Retinal pigment epithelial cell (primary cell): ENCODE measurements at regions not wholly inside any gene's neighbourhood (a gene's known extent, or its start where the extent isn't known, plus 50 kb on each side); places are given as distances from the start of the nearest gene placed in this dataset.
"Not testable (repeated sequence)": the region's sequence is repeated elsewhere in the genome, so short reads cannot be mapped to it uniquely, and the experiment has no call there.

ENCODE experiments used
- DNase-seq: peaks from one replicate; pipeline ENCODE4 v3.0.0-alpha.2; 2010; ENCODE audit warnings: low read depth
- H3K4me3 ChIP-seq: 2 replicates; pipeline ENCODE4 v1.5.1; 2011; ENCODE audit warnings: mild to moderate bottlenecking, low read length, control low read depth, moderate library complexity
- TF ChIP-seq, protein P1 (sequence below): conservative IDR thresholded peaks from 2 replicates; pipeline ENCODE4 v1.5.1; 2011; ENCODE audit warnings: low read depth, low read length, control low read depth, inconsistent platforms

DNA sequence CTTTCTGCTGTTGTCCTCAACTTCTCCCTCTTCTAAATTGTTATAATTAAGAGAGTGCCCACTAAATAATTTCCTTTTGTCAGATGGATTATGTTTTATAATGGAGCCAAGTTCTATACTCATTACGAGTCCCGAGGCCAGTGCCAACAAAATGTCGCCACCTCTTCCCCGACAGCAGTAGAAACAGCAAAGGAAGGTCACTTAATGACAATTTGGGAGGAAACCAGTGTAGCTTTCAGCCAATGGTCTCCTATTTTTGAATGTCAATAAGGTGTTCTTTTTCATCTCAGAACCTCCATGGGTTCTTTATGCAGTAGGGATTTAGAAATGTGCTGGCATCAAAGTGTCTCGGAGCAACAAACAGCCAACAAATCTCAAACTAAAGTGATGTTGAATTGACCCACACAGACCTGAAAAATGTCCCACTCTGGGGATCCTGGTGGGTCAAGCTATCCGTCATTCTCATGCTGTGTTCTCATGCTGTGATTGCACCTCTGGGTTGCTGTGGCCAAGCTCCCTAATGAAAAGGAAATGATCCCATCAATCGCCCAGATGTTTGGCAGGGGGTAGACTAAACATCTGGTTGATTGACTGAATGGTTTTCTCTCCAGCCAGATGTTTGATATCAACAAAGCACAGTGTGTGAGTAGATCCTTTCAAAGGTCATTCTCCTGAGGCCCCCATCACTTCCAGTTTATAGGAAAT lies 291.9 kb downstream of the DMAC1 start:
- DNase-seq = no peak
- no peak overlapping the region for H3K4me3 ChIP-seq
- TF ChIP-seq, protein P1, sequence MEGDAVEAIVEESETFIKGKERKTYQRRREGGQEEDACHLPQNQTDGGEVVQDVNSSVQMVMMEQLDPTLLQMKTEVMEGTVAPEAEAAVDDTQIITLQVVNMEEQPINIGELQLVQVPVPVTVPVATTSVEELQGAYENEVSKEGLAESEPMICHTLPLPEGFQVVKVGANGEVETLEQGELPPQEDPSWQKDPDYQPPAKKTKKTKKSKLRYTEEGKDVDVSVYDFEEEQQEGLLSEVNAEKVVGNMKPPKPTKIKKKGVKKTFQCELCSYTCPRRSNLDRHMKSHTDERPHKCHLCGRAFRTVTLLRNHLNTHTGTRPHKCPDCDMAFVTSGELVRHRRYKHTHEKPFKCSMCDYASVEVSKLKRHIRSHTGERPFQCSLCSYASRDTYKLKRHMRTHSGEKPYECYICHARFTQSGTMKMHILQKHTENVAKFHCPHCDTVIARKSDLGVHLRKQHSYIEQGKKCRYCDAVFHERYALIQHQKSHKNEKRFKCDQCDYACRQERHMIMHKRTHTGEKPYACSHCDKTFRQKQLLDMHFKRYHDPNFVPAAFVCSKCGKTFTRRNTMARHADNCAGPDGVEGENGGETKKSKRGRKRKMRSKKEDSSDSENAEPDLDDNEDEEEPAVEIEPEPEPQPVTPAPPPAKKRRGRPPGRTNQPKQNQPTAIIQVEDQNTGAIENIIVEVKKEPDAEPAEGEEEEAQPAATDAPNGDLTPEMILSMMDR = no peak

DNA sequence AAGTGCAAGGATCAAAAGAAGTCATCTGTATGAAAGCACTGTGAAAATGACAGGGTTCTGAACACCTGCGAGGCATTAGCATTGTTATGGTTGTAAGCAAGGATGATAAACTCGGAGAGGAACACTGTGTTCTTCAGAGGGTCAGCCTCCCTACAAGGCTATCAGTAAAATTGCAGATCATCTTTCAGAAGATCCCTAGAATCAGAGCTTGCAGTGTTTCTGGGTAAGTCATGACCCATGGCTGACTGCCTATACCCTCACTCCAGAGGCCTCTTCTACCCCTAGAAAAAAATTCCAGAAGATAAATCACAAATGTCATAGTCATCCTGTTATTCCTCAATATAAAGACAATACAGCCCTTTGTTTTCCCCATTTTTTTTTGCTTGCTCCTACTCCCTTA lies 292.6 kb downstream of the DMAC1 start:
- TF ChIP-seq, protein P1 = no peak
- no peak overlapping the region for H3K4me3 ChIP-seq
- no peak for DNase-seq

DNA sequence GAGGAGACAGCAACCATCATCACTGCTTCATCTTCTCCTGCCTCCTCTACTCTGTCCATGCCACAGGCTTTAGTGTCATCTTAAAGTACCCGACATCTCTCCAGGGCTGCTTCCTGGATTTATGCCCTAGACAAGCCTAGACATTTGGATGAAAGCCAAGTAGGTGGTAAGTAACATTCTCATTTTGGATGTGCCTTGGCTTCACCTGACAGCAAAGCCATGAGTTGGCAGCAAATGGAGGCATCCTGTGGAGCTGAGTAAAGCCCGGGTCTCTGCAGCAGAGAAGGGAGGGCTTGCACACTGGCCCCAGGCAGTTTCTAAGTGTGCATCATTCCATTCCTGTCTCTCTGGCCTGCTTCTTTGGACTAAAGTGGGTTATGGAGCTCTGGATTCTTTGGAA lies 299.1 kb downstream of the DMAC1 start:
- TF ChIP-seq, protein P1 = no peak
- H3K4me3 ChIP-seq = no peak overlapping the region
- no peak for DNase-seq

DNA sequence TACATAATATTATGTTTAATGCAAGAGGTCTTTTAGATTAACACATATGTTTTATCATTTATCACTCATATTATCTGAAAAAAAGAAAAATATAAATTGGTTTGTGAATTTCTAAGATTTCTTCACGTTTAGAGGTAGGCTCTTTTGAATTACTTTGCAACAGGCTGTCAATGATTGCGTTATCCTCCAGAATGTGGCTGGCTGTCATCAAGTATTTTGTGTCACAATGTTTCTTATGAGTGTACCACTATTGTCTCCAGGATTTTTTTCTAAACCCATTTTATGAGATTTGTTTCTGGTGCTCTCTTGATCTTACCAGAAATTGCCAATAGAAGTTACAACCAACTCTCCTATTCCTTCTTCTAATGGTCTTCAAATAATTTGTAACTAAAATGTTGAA lies 307.9 kb downstream of the DMAC1 start:
- TF ChIP-seq, protein P1 = no peak

DNA sequence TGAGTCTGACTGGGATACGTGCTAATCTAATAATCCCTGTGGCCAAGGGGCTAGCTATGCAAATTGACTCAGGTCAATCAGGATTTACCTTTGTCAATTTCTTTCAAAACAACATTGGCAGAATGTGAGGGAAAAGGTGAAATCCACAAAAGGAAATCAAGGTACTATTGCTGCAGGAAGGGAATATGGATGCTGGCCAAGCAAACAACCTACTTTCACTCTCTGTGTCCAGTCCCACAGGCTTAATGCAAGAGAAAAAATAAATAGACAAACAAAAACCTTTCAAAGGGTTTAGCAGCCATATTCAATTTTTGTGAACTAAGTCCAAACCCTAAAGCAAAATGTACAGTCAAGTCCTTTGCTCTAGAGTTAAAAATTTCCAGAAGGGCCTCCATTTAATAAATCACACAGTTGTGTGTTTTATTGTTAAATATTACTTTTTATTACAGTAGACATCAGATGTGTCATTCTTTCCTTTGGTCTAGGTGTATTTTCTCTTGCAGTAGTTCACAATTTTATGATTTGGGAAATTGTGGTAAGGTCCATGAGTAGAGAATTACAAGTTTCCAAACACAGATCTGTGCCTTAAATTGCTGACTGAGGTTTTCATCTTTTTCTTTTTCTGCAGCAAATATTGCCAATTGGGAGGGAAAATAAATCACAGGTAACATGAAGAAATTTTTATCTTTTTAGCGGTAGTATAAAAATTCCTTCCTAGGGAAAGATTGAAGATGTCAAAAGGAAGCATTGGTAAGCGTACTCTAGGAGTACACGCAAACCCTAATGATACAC lies 309.1 kb downstream of the DMAC1 start:
- no peak for DNase-seq
- no peak overlapping the region for H3K4me3 ChIP-seq
- TF ChIP-seq, protein P1 = no peak

More for the DNA sequence above, 307.9 kb downstream of the DMAC1 start:
- DNase-seq = no peak
- H3K4me3 ChIP-seq = no peak overlapping the region

DNA sequence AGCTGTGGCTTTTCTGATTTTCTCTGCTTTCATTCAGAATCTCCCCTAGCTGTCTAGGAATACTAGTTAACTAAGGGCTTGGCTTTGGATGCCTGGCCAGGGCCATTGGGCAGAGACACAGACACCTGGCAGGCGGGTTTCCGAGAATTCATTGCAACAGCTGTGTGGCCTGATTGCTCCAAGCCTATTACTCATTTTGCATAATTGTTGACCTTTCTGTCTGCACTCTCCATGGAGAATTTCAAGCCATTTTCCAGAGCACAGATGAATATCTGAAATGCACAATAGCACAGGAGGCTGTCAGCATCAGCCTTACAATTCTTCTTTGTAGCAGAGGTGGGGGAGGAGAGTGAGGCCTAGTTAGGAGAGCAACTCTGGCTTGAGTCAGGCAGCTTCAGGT lies 310.5 kb downstream of the DMAC1 start:
- TF ChIP-seq, protein P1 = no peak
- H3K4me3 ChIP-seq = no peak overlapping the region
- no peak for DNase-seq

DNA sequence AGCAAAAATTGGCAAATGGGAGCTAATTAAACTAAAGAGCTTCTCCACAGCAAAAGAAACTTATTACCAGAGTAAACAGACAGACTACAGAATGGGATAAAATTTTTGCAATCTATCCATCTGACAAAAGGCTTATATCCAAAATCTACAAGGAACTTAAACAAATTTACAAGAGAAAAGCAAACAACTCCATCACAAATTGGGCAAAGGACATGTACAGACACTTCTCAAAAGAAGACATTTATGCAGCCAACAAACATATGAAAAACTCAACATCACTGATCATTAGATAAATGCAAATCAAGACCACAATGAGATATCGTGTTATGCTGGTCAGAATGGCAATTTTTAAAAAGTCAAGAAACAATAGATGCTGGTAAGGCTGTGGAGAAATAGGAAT lies 315.6 kb downstream of the DMAC1 start:
- DNase-seq = not testable (repeated sequence)

More for the DNA sequence above, 315.6 kb downstream of the DMAC1 start:
- H3K4me3 ChIP-seq = not testable (repeated sequence)
